ENCODE measurements at regions not wholly inside any gene's neighbourhood (a gene's known extent, or its start where the extent isn't known, plus 50 kb on each side); places are given as distances from the start of the nearest gene placed in this dataset.
"Not testable (repeated sequence)": the region's sequence is repeated elsewhere in the genome, so short reads cannot be mapped to it uniquely, and the experiment has no call there.

- Histone ChIP-seq H3K4me2 (ENCODE audit: extremely low read depth, insufficient read depth, low read length) (no peak overlapping the region), H2AFZ (ENCODE audit: low read length) (no peak overlapping the region), H3K9me3 (ENCODE audit: control insufficient read depth, insufficient read depth, low read depth, low read length) (no peaks in the 10 kb centered on the region), H3K79me2 (ENCODE audit: control insufficient read depth, insufficient read depth, low read length) (no peaks in the 10 kb centered on the region), H3K27ac (ENCODE audit: insufficient read depth, low read length) (no peak overlapping the region), H3K9ac (ENCODE audit: insufficient read depth, low read length) (no peak overlapping the region), H3K27me3 (ENCODE audit: control insufficient read depth, insufficient read depth, low read length) (no peaks in the 10 kb centered on the region), H4K20me1 (ENCODE audit: control insufficient read depth, extremely low read depth, insufficient read depth, low read length) (no peaks in the 10 kb centered on the region), H3K4me1 (ENCODE audit: control insufficient read depth, extremely low read depth, insufficient read depth, low read length) (no peaks in the 10 kb centered on the region), H3K4me3 (replicated peaks in 1 of 4; ENCODE audit: control extremely low read depth in 1 of 4, insufficient read depth in 1 of 4, low read depth in 3 of 4, low read length in 4 of 4) (no peak overlapping the region), H3K36me3 (ENCODE audit: control insufficient read depth, insufficient read depth, low read length) (no peaks in the 10 kb centered on the region)
- no peak for DNase-seq (ENCODE audit: low read depth in 2 of 2)
- TF ChIP-seq, protein P1, sequence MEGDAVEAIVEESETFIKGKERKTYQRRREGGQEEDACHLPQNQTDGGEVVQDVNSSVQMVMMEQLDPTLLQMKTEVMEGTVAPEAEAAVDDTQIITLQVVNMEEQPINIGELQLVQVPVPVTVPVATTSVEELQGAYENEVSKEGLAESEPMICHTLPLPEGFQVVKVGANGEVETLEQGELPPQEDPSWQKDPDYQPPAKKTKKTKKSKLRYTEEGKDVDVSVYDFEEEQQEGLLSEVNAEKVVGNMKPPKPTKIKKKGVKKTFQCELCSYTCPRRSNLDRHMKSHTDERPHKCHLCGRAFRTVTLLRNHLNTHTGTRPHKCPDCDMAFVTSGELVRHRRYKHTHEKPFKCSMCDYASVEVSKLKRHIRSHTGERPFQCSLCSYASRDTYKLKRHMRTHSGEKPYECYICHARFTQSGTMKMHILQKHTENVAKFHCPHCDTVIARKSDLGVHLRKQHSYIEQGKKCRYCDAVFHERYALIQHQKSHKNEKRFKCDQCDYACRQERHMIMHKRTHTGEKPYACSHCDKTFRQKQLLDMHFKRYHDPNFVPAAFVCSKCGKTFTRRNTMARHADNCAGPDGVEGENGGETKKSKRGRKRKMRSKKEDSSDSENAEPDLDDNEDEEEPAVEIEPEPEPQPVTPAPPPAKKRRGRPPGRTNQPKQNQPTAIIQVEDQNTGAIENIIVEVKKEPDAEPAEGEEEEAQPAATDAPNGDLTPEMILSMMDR (conservative IDR thresholded peaks at IDR 0.05 in 1 of 2, IDR thresholded peaks at IDR 0.05 in 1 of 2; ENCODE audit: low read depth in 1 of 2, low read length in 2 of 2) = no peak
- TF ChIP-seq EZH2 (IDR thresholded peaks at IDR 0.05; ENCODE audit: low read length, missing control alignments) = no peak
These were observed 1051.2 kb downstream of the TDRD15 start for GRCh38 chr2:22175003-22175402.

GRCh38 chr2:22185251-22185650 is 1061.5 kb downstream of the TDRD15 start:
- H3K27ac ChIP-seq (ENCODE audit: insufficient read depth, low read length) = no peak overlapping the region
- H3K9ac ChIP-seq (ENCODE audit: insufficient read depth, low read length) = no peak overlapping the region
- H3K79me2 ChIP-seq (ENCODE audit: control insufficient read depth, insufficient read depth, low read length) = no peaks in the 10 kb centered on the region
- no peak overlapping the region for H3K4me3 ChIP-seq (replicated peaks in 1 of 4; ENCODE audit: control extremely low read depth in 1 of 4, insufficient read depth in 1 of 4, low read depth in 3 of 4, low read length in 4 of 4)
- no peak overlapping the region for H2AFZ ChIP-seq (ENCODE audit: low read length)
- no peak for TF ChIP-seq EZH2 (IDR thresholded peaks at IDR 0.05; ENCODE audit: low read length, missing control alignments)
- TF ChIP-seq, protein P1 (conservative IDR thresholded peaks at IDR 0.05 in 1 of 2, IDR thresholded peaks at IDR 0.05 in 1 of 2; ENCODE audit: low read depth in 1 of 2, low read length in 2 of 2) = no peak
- H3K4me1 ChIP-seq (ENCODE audit: control insufficient read depth, extremely low read depth, insufficient read depth, low read length) = no peaks in the 10 kb centered on the region
- no peak overlapping the region for H3K4me2 ChIP-seq (ENCODE audit: extremely low read depth, insufficient read depth, low read length)
- DNase-seq (ENCODE audit: low read depth in 2 of 2) = no peak
- no peaks in the 10 kb centered on the region for H3K9me3 ChIP-seq (ENCODE audit: control insufficient read depth, insufficient read depth, low read depth, low read length)
- no peaks in the 10 kb centered on the region for H4K20me1 ChIP-seq (ENCODE audit: control insufficient read depth, extremely low read depth, insufficient read depth, low read length)
- H3K36me3 ChIP-seq (ENCODE audit: control insufficient read depth, insufficient read depth, low read length) = no peaks in the 10 kb centered on the region
- H3K27me3 ChIP-seq (ENCODE audit: control insufficient read depth, insufficient read depth, low read length) = no peaks in the 10 kb centered on the region

DNA sequence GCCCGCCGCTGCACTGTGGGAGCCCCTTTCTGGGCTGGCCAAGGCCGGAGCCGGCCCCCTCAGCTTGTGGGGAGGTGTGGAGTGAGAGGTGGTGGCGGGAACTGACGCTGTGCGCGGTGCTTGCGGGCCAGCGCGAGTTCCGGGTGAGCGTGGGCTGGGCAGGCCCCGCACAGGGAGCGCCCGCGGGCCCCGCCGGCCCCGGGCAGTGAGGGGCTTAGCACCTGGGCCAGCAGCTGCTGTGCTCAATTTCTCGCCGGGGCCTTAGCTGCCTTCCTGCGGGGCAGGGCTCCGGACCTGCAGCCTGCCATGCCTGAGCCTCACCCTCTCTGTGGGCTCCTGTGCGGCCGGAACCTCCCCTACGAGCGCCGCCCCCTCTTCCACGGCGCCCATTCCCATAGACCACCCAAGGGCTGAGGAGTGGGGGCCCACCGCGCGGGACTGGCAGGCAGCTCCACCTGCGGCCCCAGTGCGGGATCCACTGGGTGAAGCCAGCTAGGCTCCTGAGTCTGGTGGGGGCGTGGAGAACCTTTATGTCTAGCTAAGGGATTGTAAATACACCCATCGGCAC is 1062.6 kb downstream of the TDRD15 start:
- not testable (repeated sequence) for H3K9me3 ChIP-seq (ENCODE audit: control insufficient read depth, insufficient read depth, low read depth, low read length); H3K9ac ChIP-seq (ENCODE audit: insufficient read depth, low read length); H3K27ac ChIP-seq (ENCODE audit: insufficient read depth, low read length); H3K4me1 ChIP-seq (ENCODE audit: control insufficient read depth, extremely low read depth, insufficient read depth, low read length); H3K27me3 ChIP-seq (ENCODE audit: control insufficient read depth, insufficient read depth, low read length); H3K36me3 ChIP-seq (ENCODE audit: control insufficient read depth, insufficient read depth, low read length); H4K20me1 ChIP-seq (ENCODE audit: control insufficient read depth, extremely low read depth, insufficient read depth, low read length); H3K4me2 ChIP-seq (ENCODE audit: extremely low read depth, insufficient read depth, low read length); H3K79me2 ChIP-seq (ENCODE audit: control insufficient read depth, insufficient read depth, low read length); DNase-seq (ENCODE audit: low read depth in 2 of 2); H3K4me3 ChIP-seq (replicated peaks in 1 of 4; ENCODE audit: control extremely low read depth in 1 of 4, insufficient read depth in 1 of 4, low read depth in 3 of 4, low read length in 4 of 4); H2AFZ ChIP-seq (ENCODE audit: low read length)
